Spleen (tissue), 11 donors: ENCODE measurements at regions not wholly inside any gene's neighbourhood (a gene's known extent, or its start where the extent isn't known, plus 50 kb on each side); places are given as distances from the start of the nearest gene placed in this dataset.

ENCODE experiments used
- DNase-seq: peaks from one replicate; pipeline ENCODE4 v3.0.0-alpha.2; 2020
- H3K27ac ChIP-seq, 8 donors: fragments of 200-600 bp; sonication (generic) in 7 of 8; 1 replicate in 4 of 8; 2 replicates in 4 of 8; pipeline versions ENCODE4 v1.5.0 to v1.8.0; 2016 to 2021; ENCODE audit warnings: inconsistent platforms in 4 of 8, mild to moderate bottlenecking in 4 of 8, moderate library complexity in 1 of 8
- H3K27me3 ChIP-seq, 7 donors: fragments of 200-600 bp; sonication (generic) in 6 of 7; replicated peaks in 1 of 7; 1 replicate in 4 of 7; 2 replicates in 3 of 7; pipeline versions ENCODE4 v1.5.0 to v1.8.0; 2016 to 2021; ENCODE audit warnings: inconsistent platforms in 3 of 7, mild to moderate bottlenecking in 1 of 7
- H3K36me3 ChIP-seq, 6 donors: fragments of 200-600 bp; sonication (generic) in 5 of 6; 1 replicate in 4 of 6; 2 replicates in 2 of 6; pipeline versions ENCODE4 v1.5.0 to v1.8.0; 2016 to 2021; ENCODE audit warnings: inconsistent platforms in 2 of 6
- H3K4me1 ChIP-seq, 6 donors: fragments of 200-600 bp; sonication (generic) in 5 of 6; 1 replicate in 3 of 6; 2 replicates in 3 of 6; pipeline versions ENCODE4 v1.5.0 to v1.8.0; 2016 to 2021; ENCODE audit warnings: inconsistent platforms in 3 of 6
- H3K4me3 ChIP-seq, 8 donors: fragments of 200-600 bp; sonication (generic) in 7 of 8; 1 replicate in 4 of 8; 2 replicates in 4 of 8; pipeline versions ENCODE4 v1.5.0 to v1.8.0; 2016 to 2021; ENCODE audit warnings: inconsistent platforms in 4 of 8, mild to moderate bottlenecking in 4 of 8, moderate library complexity in 2 of 8
- H3K9me3 ChIP-seq, 8 donors: fragments of 200-600 bp; sonication (generic) in 7 of 8; 1 replicate in 4 of 8; 2 replicates in 4 of 8; pipeline versions ENCODE4 v1.5.0 to v1.8.0; 2016 to 2021; ENCODE audit warnings: inconsistent platforms in 4 of 8
- POLR2A ChIP-seq, 3 donors: fragments of 450-650 bp; IDR thresholded peaks; one replicate each; pipeline ENCODE4 v1.5.1; 2017; ENCODE audit warnings: antibody characterized with exemption in 3 of 3, mild to moderate bottlenecking in 1 of 3
- POLR2AphosphoS5 ChIP-seq, 3 donors: sonication (generic); formaldehyde crosslinking; IDR thresholded peaks; one replicate each; pipeline ENCODE4 v1.5.1; 2017; ENCODE audit warnings: antibody characterized with exemption in 3 of 3
- WGBS, 5 donors: extraction: QIAGEN DNeasy Blood & Tissue Kit in 3 of 5; methylation state at CpG; one replicate each; pipeline versions ENCODE4 v1.1.5 to v1.1.7; 2013 to 2018; 5-methylcytosine and 5-hydroxymethylcytosine counted together
- intact Hi-C: fragments of 100-400 bp; cut with DNase I; formaldehyde crosslinking; loops from one replicate; pipeline ENCODE4 v1.15.0; 2023; ENCODE audit warnings: low total_unique reads
- TF ChIP-seq, protein P1 (sequence below), 11 experiments: fragments of 200-600 bp in 7 of 11; fragments of 450-650 bp in 4 of 11; sonication (generic) in 4 of 11; IDR thresholded peaks in 8 of 11; conservative IDR thresholded peaks in 3 of 11; 1 replicate in 7 of 11; 2 replicates in 4 of 11; pipeline versions ENCODE4 v1.4.0 to v1.8.0; 2016 to 2021; ENCODE audit warnings: antibody characterized with exemption in 11 of 11, inconsistent platforms in 4 of 11, mild to moderate bottlenecking in 1 of 11
- donor health status: healthy with polysubstance abuse.
- donor health status: DM: no; HTN: no; CAD: no; lungs with moderate emphysema.
- donor health status: DM: no; HTN: no; CAD: no.
- donor health status: Bipolar disorder and iron deficiency.
- donor health status: healthy.
- donor health status: DM: no; HTN: no; CAD: no.
- donor health status: DM: yes; HTN: yes; CAD: no.

DNA sequence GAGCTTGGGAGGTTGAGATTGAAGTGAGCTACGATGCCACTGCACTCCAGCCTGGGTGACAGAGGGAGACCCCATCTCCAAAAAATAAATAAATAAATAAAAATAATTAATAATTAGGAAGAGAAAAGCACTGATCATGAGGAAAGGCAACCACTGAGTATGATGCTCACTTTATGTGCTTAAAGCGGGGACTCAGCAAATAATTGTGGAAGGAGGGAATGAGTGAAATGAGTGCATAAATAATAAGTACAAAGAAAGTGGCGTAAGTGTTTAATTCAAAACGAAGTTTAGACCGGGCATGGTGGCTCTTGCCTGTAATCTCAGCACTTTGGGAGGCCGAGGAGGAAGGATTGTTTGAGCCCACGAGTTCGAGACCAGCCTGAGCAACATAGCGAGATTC lies 94.9 kb upstream of the MKLN1 start:
- Histone ChIP-seq H3K9me3 (no peaks in the 10 kb centered on the region), H3K4me1 (peaks cover 0 to 41% (median 17%) of the 10 kb centered on the region in 6 donors), H3K27ac (peak overlapping the region in 1 of 8 donors; percentile 90), H3K36me3 (no peaks in the 10 kb centered on the region), H3K27me3 (no peaks in the 10 kb centered on the region), H3K4me3 (no peak overlapping the region)
- DNase-seq, result no peak
- intact Hi-C loops, result no loop called here
- TF ChIP-seq POLR2AphosphoS5 (IDR thresholded peaks at IDR 0.05) (no peak), POLR2A (IDR thresholded peaks at IDR 0.05) (no peak)
- TF ChIP-seq, protein P1, sequence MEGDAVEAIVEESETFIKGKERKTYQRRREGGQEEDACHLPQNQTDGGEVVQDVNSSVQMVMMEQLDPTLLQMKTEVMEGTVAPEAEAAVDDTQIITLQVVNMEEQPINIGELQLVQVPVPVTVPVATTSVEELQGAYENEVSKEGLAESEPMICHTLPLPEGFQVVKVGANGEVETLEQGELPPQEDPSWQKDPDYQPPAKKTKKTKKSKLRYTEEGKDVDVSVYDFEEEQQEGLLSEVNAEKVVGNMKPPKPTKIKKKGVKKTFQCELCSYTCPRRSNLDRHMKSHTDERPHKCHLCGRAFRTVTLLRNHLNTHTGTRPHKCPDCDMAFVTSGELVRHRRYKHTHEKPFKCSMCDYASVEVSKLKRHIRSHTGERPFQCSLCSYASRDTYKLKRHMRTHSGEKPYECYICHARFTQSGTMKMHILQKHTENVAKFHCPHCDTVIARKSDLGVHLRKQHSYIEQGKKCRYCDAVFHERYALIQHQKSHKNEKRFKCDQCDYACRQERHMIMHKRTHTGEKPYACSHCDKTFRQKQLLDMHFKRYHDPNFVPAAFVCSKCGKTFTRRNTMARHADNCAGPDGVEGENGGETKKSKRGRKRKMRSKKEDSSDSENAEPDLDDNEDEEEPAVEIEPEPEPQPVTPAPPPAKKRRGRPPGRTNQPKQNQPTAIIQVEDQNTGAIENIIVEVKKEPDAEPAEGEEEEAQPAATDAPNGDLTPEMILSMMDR (IDR thresholded peaks at IDR 0.05 in 8 of 11, conservative IDR thresholded peaks at IDR 0.05 in 3 of 11), result no peak
- WGBS, 5 donors, result 90 to 96% (median 95%) methylated on average over 9 of the region's 9 CpGs

DNA sequence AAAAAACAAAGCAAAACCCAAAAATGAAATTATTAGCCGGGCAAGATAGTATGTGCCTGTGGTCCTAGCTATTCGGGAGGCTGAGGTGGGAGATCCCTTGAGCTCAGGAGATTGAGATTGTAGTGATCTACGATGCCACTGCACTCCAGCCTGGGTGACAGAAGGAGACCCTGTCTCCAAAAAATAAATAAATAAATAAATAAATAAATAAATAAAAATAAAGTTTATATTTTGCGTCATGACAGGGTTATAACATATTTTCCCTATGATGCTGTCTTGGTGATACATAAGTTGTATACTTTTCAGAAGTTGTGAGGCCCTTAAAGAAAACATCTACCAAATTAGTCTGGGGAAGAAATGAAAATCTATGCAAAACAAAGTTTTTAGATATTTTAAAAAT lies 94.5 kb upstream of the MKLN1 start:
- no peaks in the 10 kb centered on the region for H3K36me3 ChIP-seq
- no peak overlapping the region for H3K4me3 ChIP-seq
- intact Hi-C loops, result no loop called here
- no peak overlapping the region for H3K27ac ChIP-seq
- 94 to 99% (median 96%) methylated on average over 4 of the region's 4 CpGs for WGBS, 5 donors
- no peaks in the 10 kb centered on the region for H3K9me3 ChIP-seq
- H3K27me3 ChIP-seq, result no peaks in the 10 kb centered on the region
- H3K4me1 ChIP-seq, result peaks cover 0 to 45% (median 18%) of the 10 kb centered on the region in 6 donors
- DNase-seq, result no peak
- TF ChIP-seq POLR2A (IDR thresholded peaks at IDR 0.05), result no peak
- no peak for TF ChIP-seq POLR2AphosphoS5 (IDR thresholded peaks at IDR 0.05)
- TF ChIP-seq, protein P1 (IDR thresholded peaks at IDR 0.05 in 8 of 11, conservative IDR thresholded peaks at IDR 0.05 in 3 of 11), result no peak

DNA sequence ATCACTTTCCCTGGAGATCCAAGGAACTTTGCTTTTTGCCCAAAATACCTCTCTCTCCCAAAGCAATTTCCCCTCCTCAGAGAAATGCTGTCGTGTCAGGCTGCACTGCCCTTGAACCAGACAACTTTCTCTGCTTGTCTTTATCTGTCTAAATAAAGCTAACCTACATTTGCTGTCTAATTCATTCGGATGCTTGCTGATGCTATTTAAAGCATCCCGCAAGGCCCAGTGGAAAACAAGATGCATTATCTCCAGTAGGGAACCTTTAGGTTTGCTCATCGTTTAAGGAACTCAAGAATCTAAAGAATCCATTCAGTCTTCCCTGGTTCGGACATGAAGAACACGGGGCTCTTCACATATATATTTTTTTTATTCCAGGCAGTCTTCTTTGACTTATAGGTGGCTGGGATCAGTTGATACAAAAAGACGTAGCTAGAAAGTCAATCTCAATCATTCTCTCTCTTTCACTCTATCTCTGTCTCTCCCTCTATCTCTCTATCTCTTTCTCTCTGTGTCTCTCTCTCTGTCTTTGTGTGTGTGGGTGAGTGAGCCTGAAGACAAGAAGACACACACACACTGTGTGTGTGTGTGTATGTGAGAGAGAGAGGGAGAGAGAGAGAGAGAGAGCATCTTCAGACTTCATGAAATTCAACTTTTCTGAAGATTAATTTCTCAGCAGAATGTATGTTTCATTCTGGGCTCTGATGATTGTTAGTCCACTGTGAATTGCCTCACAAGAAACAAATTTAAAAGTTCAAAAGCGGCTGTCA lies 92.8 kb upstream of the MKLN1 start:
- H3K27me3 ChIP-seq, result no peaks in the 10 kb centered on the region
- TF ChIP-seq POLR2AphosphoS5 (IDR thresholded peaks at IDR 0.05) (no peak), POLR2A (IDR thresholded peaks at IDR 0.05) (no peak)
- TF ChIP-seq, protein P1 (IDR thresholded peaks at IDR 0.05 in 8 of 11, conservative IDR thresholded peaks at IDR 0.05 in 3 of 11), result no peak
- peak overlapping the region in 2 of 8 donors; percentile 17 to 37 for H3K27ac ChIP-seq
- no peaks in the 10 kb centered on the region for H3K36me3 ChIP-seq
- intact Hi-C loops, result no loop called here
- 66 to 75% (median 74%) methylated on average over 8 of the region's 8 CpGs for WGBS, 5 donors
- no peaks in the 10 kb centered on the region for H3K9me3 ChIP-seq
- H3K4me1 ChIP-seq, result peaks cover 0 to 50% (median 20%) of the 10 kb centered on the region in 6 donors
- DNase-seq, result no peak
- no peak overlapping the region for H3K4me3 ChIP-seq

DNA sequence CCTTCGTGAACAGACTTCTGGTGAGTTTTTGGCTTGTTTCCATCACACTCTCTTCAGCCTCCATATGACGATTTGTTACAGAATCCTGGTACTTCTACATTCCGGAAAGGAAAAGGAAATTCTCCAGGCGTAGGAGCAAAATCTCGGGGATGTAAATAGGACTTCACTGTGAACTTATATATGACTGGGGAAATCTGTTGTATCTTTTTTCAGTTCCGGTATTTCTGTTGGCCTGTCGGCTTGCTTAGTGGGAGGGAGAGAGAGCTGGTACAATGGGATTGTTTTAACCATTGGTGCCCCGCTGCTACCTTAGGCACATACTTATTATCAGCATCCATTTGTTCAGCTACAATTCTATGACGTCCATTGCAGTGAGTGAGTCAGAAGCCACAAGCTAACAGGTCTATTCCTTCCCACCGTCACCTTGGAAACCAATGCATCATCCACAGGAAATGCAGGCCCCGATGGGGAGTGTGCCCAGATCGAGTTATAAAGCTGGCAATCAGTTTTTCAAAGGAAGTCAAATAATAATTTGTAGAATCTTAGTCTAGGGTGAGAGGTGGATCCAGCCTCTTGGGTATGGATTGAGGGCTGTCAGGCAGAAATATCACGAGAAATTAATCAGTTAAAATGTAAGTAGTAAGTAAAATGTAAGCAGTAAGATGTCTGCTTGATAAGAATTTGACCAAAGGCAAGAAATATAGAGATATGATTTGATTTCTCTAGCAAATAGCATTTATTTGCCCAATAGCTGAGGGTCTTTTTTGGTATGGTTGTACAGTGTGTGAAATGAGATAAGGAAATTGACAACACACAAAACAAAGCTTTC lies 92.0 kb upstream of the MKLN1 start:
- Histone ChIP-seq H3K27me3 (no peaks in the 10 kb centered on the region), H3K27ac (peak overlapping the region in 2 of 8 donors; percentile 17 to 37), H3K4me1 (peaks cover 0 to 44% (median 19%) of the 10 kb centered on the region in 6 donors), H3K36me3 (no peaks in the 10 kb centered on the region), H3K4me3 (no peak overlapping the region), H3K9me3 (no peaks in the 10 kb centered on the region)
- intact Hi-C loops, result no loop called here
- WGBS, 5 donors, result 45 to 53% (median 49%) methylated on average over 13 of the region's 13 CpGs
- TF ChIP-seq POLR2A (IDR thresholded peaks at IDR 0.05) (no peak), POLR2AphosphoS5 (IDR thresholded peaks at IDR 0.05) (peak in 1 of 3 donors; percentile 24)
- TF ChIP-seq, protein P1 (IDR thresholded peaks at IDR 0.05 in 8 of 11, conservative IDR thresholded peaks at IDR 0.05 in 3 of 11), result no peak
- no peak for DNase-seq
